ENCODE measurements at regions not wholly inside any gene's neighbourhood (a gene's known extent, or its start where the extent isn't known, plus 50 kb on each side); places are given as distances from the start of the nearest gene placed in this dataset.

DNA sequence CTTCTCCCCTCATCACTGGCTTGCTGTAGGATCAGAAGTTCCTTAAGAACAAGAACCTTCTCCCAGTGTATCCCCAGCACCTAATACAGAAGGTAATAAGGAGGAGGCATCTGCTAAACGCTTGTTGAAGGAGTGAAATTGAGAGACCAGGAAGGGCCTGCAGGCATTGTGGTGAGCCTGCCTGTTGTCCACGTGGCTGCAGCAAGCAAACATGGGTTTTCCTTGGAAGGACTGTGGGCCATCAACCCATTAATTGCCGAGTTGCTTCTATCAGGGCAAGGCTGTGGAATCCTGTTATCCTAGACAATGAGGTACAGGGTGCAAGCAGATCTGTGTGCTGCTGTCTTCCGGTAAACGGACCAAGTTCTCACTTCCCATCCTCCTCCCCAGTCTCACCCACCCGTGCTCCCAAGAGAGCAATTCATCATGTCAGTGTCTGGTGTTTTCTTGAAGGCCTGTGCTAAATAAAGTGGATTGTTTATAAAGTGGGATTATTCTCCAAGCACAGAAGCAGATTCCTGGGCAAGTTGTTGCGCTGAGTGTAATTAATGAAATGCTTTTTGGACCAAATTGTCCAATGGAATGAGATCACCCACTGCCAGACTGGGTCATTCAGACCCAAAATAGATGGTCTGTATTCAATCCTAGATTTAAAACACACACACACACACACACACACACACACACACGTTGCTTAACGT is 164.6 kb upstream of the CDYL start:
- no peak for TF ChIP-seq POLR2A (IDR thresholded peaks at IDR 0.05)
- TF ChIP-seq, protein P1, sequence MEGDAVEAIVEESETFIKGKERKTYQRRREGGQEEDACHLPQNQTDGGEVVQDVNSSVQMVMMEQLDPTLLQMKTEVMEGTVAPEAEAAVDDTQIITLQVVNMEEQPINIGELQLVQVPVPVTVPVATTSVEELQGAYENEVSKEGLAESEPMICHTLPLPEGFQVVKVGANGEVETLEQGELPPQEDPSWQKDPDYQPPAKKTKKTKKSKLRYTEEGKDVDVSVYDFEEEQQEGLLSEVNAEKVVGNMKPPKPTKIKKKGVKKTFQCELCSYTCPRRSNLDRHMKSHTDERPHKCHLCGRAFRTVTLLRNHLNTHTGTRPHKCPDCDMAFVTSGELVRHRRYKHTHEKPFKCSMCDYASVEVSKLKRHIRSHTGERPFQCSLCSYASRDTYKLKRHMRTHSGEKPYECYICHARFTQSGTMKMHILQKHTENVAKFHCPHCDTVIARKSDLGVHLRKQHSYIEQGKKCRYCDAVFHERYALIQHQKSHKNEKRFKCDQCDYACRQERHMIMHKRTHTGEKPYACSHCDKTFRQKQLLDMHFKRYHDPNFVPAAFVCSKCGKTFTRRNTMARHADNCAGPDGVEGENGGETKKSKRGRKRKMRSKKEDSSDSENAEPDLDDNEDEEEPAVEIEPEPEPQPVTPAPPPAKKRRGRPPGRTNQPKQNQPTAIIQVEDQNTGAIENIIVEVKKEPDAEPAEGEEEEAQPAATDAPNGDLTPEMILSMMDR (IDR thresholded peaks at IDR 0.05): no peak

Measured in stomach (tissue), 4 donors.